ENCODE measurements at regions not wholly inside any gene's neighbourhood (a gene's known extent, or its start where the extent isn't known, plus 50 kb on each side); places are given as distances from the start of the nearest gene placed in this dataset.

DNA sequence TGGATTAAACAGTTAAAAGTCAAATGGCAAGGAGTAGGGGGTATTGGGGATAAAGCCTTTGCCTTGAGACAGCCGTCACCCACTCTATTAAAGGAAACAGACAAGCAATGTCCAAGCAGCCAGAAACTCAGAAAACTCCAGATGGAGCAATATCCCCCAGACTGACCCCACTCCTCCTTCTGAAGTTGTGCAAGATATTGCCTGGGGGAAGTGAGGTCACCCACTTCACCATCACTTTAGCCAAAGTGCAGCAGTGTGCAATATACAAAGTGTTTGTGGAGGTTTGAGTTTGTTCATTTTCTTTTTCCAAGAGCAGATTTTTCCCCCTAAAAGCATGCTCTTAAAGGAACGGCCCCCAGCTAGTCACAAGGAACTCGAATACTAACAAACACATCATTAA lies 125.1 kb downstream of the ETS2 start:
- TF ChIP-seq, protein P1, sequence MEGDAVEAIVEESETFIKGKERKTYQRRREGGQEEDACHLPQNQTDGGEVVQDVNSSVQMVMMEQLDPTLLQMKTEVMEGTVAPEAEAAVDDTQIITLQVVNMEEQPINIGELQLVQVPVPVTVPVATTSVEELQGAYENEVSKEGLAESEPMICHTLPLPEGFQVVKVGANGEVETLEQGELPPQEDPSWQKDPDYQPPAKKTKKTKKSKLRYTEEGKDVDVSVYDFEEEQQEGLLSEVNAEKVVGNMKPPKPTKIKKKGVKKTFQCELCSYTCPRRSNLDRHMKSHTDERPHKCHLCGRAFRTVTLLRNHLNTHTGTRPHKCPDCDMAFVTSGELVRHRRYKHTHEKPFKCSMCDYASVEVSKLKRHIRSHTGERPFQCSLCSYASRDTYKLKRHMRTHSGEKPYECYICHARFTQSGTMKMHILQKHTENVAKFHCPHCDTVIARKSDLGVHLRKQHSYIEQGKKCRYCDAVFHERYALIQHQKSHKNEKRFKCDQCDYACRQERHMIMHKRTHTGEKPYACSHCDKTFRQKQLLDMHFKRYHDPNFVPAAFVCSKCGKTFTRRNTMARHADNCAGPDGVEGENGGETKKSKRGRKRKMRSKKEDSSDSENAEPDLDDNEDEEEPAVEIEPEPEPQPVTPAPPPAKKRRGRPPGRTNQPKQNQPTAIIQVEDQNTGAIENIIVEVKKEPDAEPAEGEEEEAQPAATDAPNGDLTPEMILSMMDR (IDR thresholded peaks at IDR 0.05; ENCODE audit: low read depth, low read length, poor library complexity, severe bottlenecking), result no peak
- TF ChIP-seq EZH2phosphoT487 (IDR thresholded peaks at IDR 0.05; ENCODE audit: borderline replicate concordance, low read length), result no peak
